Ascending aorta (tissue), 2 donors: ENCODE measurements at regions not wholly inside any gene's neighbourhood (a gene's known extent, or its start where the extent isn't known, plus 50 kb on each side); places are given as distances from the start of the nearest gene placed in this dataset.
"Not testable (repeated sequence)": the region's sequence is repeated elsewhere in the genome, so short reads cannot be mapped to it uniquely, and the experiment has no call there.

Source experiments
- DNase-seq, 2 donors: peaks; one replicate each; pipeline ENCODE4 v3.0.0-alpha.2; 2019; ENCODE audit warnings: low spot score in 2 of 2
- H3K27ac ChIP-seq, 2 donors: fragments of 200-600 bp; sonication (generic); one replicate each; pipeline ENCODE4 v1.5.1; 2016 to 2017; ENCODE audit warnings: mild to moderate bottlenecking in 1 of 2
- H3K27me3 ChIP-seq: fragments of 200-600 bp; sonication (generic); one replicate; pipeline ENCODE4 v1.5.1; 2017
- H3K36me3 ChIP-seq, 2 donors: fragments of 200-600 bp; sonication (generic); one replicate each; pipeline ENCODE4 v1.5.1; 2016
- H3K4me1 ChIP-seq, 2 donors: fragments of 200-600 bp; sonication (generic); one replicate each; pipeline ENCODE4 v1.5.1; 2016 to 2017; ENCODE audit warnings: mild to moderate bottlenecking in 1 of 2
- H3K4me3 ChIP-seq, 2 donors: fragments of 200-600 bp; sonication (generic); one replicate each; pipeline ENCODE4 v1.5.1; 2016 to 2017; ENCODE audit warnings: mild to moderate bottlenecking in 1 of 2
- H3K9me3 ChIP-seq, 2 donors: fragments of 200-600 bp; sonication (generic); one replicate each; pipeline ENCODE4 v1.5.1; 2016
- intact Hi-C: fragments of 100-400 bp; cut with DNase I; formaldehyde crosslinking; loops from one replicate; pipeline ENCODE4 v1.15.1; 2023
- TF ChIP-seq, protein P1 (sequence below), 3 experiments: fragments of 200-600 bp in 2 of 3; fragments of 450-650 bp in 1 of 3; sonication (generic) in 2 of 3; IDR thresholded peaks; one replicate each; pipeline ENCODE4 v1.5.1; 2016 to 2019; ENCODE audit warnings: antibody characterized with exemption in 3 of 3, mild to moderate bottlenecking in 1 of 3, moderate library complexity in 1 of 3

DNA sequence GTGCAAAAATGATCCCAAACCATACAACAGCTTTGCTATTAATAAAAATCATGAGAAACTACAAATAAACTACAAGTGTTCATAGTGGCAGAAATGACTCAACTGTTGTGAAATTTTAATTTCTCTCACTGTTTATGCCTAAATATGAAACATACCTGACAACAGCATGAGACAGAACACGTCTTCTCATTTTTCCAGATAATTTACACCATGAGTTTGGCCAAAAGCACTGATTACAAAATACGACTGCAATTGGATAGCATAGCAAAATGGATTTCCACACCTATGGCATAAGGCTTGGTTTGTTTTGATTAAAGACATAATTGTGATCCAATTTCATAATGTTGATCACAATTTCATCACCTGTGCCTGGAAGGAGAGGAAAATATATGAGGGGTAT, 608.6 kb downstream of the GATA3 start:
- H3K4me3 ChIP-seq = no peak overlapping the region
- H3K4me1 ChIP-seq = no peaks in the 10 kb centered on the region
- H3K9me3 ChIP-seq = no peaks in the 10 kb centered on the region
- no peak for DNase-seq
- intact Hi-C loops = no loop called here
- TF ChIP-seq, protein P1, sequence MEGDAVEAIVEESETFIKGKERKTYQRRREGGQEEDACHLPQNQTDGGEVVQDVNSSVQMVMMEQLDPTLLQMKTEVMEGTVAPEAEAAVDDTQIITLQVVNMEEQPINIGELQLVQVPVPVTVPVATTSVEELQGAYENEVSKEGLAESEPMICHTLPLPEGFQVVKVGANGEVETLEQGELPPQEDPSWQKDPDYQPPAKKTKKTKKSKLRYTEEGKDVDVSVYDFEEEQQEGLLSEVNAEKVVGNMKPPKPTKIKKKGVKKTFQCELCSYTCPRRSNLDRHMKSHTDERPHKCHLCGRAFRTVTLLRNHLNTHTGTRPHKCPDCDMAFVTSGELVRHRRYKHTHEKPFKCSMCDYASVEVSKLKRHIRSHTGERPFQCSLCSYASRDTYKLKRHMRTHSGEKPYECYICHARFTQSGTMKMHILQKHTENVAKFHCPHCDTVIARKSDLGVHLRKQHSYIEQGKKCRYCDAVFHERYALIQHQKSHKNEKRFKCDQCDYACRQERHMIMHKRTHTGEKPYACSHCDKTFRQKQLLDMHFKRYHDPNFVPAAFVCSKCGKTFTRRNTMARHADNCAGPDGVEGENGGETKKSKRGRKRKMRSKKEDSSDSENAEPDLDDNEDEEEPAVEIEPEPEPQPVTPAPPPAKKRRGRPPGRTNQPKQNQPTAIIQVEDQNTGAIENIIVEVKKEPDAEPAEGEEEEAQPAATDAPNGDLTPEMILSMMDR (IDR thresholded peaks at IDR 0.05) = no peak
- no peak overlapping the region for H3K27ac ChIP-seq
- no peaks in the 10 kb centered on the region for H3K27me3 ChIP-seq
- no peaks in the 10 kb centered on the region for H3K36me3 ChIP-seq

DNA sequence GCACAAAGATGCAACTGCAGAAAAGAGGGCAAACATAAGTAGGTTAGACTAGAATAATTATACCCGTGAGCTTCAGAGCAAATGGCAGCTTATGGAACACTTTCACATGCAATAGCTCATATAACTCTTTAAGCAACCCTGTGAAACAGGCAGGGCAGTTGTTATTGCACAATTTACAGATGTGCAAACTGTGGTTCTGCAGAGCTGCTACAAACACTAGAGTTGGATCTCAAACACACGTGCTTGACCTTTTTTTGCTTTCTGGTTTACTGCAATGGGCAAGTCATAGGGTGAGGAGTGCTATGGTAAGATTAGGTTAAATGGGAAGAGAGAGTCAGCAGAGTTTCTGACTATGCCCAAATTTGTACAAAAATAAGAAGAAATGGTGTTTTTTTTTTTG, 610.8 kb downstream of the GATA3 start:
- H3K36me3 ChIP-seq = no peaks in the 10 kb centered on the region
- no peaks in the 10 kb centered on the region for H3K4me1 ChIP-seq
- no peak overlapping the region for H3K4me3 ChIP-seq
- TF ChIP-seq, protein P1 (IDR thresholded peaks at IDR 0.05) = no peak
- no peak overlapping the region for H3K27ac ChIP-seq
- H3K9me3 ChIP-seq = no peaks in the 10 kb centered on the region
- H3K27me3 ChIP-seq = no peaks in the 10 kb centered on the region
- intact Hi-C loops = no loop called here
- DNase-seq = no peak

DNA sequence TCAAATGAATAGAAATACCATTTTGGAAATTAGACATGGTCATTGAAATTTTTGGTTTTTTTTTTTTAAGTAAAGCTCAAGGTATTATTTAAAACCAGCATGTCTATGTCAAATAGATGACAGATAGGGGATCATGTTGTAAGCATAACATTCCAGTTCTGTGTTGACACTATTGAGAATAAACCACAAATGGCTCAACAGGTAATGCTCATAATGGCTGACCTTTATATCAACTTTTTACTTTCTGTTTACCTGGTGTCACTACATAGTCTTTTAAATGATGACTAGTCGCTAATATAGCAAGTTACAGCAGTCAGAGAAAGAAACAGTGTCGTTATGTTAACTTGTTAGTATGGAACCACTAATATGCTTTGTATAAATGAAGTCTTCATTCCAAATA, 616.0 kb downstream of the GATA3 start:
- Histone ChIP-seq H3K27me3 (no peaks in the 10 kb centered on the region), H3K4me3 (no peak overlapping the region), H3K36me3 (no peaks in the 10 kb centered on the region), H3K27ac (no peak overlapping the region), H3K9me3 (no peaks in the 10 kb centered on the region), H3K4me1 (no peaks in the 10 kb centered on the region)
- no peak for DNase-seq
- TF ChIP-seq, protein P1 (IDR thresholded peaks at IDR 0.05) = no peak
- intact Hi-C loops = no loop called here

DNA sequence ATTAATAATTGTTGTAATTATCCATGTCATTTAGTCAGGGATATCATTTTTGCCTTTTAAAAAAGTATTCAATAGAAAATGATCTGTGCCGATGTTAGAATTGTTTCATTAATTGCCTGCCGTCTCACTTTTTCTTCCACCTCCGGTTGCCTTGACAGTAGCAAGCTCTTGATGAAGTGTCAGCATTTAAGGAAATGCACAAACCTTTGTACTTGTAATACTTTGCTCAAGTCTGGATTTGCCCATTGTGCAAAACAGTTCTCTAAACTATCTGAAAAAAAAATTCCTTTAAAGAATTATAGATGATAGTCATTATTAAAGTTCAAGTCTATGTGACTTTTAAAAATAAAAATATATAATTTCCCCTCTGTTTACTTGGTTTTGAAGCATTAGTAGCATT, 619.7 kb downstream of the GATA3 start:
- no peak overlapping the region for H3K27ac ChIP-seq
- TF ChIP-seq, protein P1 (IDR thresholded peaks at IDR 0.05) = no peak

DNA sequence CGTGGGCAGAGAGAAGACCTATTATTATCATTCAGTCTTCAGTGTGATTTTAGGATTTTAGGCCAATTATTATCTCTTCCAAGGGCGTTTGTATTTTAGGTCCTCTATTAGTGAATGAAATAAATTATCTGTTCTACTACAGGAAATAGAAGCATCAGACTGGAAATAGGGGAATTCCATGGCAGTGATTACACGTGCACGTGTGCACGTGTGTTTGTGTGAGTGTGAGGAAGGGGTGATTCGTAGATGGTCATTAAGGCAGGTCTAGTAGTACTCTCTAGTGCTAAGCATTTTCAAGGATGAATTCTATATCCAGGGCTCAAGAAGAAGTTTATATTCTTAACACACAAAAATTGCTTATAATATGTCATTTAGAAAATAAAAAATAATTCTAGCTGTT, 623.2 kb downstream of the GATA3 start:
- no peaks in the 10 kb centered on the region for H3K36me3 ChIP-seq
- no peaks in the 10 kb centered on the region for H3K9me3 ChIP-seq
- H3K27me3 ChIP-seq = no peaks in the 10 kb centered on the region
- H3K4me3 ChIP-seq = no peak overlapping the region
- H3K27ac ChIP-seq = no peak overlapping the region
- H3K4me1 ChIP-seq = no peaks in the 10 kb centered on the region
- intact Hi-C loops = no loop called here
- DNase-seq = no peak
- TF ChIP-seq, protein P1 (IDR thresholded peaks at IDR 0.05) = no peak

More for the DNA sequence above, 619.7 kb downstream of the GATA3 start:
- Histone ChIP-seq H3K36me3 (no peaks in the 10 kb centered on the region), H3K27me3 (no peaks in the 10 kb centered on the region), H3K4me1 (no peaks in the 10 kb centered on the region), H3K9me3 (no peaks in the 10 kb centered on the region), H3K4me3 (no peak overlapping the region)
- DNase-seq = no peak
- intact Hi-C loops = no loop called here

DNA sequence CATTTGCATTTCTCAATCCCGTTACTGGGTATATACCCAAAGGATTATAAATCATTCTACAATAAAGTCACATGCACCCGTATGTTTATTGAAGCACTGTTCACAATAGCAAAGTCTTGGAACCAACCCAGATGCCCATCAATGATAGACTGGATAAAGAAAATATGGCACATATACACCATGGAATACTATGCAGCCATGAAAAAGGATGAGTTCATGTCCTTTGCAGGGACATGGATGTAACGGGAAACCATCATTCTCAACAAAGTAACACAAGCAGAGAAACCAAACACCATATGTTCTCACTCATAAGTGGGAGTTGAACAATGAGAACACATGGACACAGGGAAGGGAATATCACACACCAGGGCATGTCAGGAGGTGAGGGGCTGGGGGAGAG, 630.4 kb downstream of the GATA3 start:
- not testable (repeated sequence) for H3K9me3 ChIP-seq, DNase-seq

More for the DNA sequence above, 630.4 kb downstream of the GATA3 start:
- H3K4me3 ChIP-seq, H3K36me3 ChIP-seq, H3K27me3 ChIP-seq, H3K4me1 ChIP-seq, H3K27ac ChIP-seq, intact Hi-C loops: not testable (repeated sequence)
